ENCODE measurements at regions not wholly inside any gene's neighbourhood (a gene's known extent, or its start where the extent isn't known, plus 50 kb on each side); places are given as distances from the start of the nearest gene placed in this dataset.
"Not testable (repeated sequence)": the region's sequence is repeated elsewhere in the genome, so short reads cannot be mapped to it uniquely, and the experiment has no call there.

DNA sequence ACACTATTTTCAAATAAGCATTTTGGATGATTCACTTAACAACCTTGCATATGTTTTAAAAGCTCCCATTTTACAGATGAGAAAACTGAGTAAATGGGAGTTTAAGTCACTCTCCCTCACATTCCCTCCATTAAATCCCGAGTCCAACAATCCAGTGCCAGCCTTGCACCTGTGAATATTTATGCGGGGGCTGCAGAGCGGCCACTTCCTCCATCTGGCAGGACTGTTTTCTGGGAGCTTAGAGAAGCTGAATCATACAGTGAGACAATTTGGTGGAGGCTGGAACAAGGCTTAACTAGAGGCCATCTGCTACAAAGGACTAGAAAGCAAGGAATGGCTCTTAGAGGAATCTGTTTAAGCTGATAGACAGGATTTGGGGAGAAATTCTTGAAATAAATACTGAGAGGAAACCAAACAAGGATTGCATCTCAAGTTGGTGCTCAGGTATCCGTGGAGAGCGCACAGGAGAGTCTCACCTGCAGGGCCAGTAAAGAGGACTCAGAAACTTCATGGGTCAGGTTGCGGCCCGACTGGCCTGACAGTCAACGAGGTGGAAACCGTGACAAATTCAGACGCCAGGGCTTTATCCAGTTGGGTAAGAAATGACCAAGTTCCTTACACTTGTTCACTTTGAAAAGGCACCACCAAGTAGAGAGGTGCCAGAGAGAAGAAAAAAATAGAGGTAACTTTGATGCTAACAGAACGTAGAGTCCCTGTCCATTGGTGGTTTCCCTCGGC is 478.5 kb downstream of the QKI start:
- DNase-seq (ENCODE audit: low read depth in 2 of 2): no peak

DNA sequence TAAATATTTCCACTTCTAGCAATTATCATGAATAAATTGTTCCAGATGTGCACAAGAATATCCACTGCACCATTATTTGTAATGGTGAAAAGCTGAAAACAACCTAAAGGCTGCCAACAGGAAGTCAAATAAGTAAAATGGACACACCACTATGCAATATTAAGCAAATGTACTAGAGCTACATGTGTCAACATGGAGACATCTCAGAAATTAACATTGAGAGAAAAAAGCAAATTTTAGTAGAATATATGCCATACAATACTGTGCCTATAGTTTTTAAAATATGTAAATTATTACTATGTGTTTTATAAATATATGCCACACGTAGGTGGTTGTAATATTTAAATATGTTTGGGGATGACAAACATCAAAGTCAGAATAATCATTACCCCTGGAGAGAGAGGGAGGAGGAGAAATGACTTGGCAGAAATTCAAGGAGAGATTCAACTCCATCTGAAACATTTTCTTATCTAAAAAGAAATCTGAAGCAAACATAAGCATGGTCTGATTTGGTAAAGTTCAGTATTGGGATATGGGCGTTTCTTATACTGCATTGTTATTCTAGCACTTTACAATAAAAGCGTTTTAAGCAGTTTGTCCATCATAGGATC is 475.5 kb downstream of the QKI start:
- DNase-seq (ENCODE audit: low read depth in 2 of 2): no peak

GRCh38 chr6:163888030-163888819 is 473.7 kb downstream of the QKI start:
- no peak for DNase-seq (ENCODE audit: low read depth in 2 of 2)

DNA sequence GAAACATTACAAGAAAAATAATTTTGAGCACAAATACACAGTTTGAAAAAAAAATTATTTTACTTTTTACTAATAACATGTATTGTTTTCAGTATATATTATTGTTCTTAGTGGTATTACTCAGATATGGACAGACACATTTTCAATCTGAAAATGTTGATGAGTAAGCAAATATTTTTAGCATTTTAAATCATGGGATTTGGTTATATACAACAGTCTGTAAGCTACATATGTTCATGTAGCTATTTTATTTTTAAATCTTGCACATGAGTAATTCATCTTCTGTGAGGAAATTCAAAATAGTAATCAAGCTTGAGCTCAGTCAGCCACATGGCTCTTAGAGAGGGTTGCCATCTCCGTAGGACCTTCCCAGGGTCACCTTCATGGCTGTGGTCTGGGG is 471.9 kb downstream of the QKI start:
- DNase-seq (ENCODE audit: low read depth in 2 of 2): no peak

- DNase-seq (ENCODE audit: low read depth in 2 of 2): no peak
Observed at GRCh38 chr6:163883984-163884383, 469.5 kb downstream of the QKI start.

DNA sequence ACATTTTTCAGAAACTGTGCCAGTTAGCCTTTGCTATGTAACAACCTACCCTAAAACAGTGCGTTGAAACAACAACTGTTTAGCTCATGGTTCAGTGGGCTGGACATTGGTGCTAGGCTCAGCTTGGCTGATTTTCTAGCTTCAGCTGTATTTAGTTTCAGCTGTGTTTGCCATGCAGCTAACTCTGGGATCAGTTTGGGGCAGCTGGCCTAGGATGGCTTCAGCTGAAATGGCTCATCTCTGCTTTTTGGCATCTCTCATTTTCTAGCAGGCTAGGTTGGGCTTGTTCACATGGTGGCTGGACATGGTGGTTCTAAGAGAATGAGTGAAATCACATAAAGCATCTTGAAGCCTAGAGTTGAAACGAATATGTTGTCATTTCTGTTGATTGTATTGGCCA is 464.2 kb downstream of the QKI start:
- no peak for DNase-seq (ENCODE audit: low read depth in 2 of 2)

GRCh38 chr6:163877877-163878639 is 463.5 kb downstream of the QKI start:
- DNase-seq (ENCODE audit: low read depth in 2 of 2): no peak

GRCh38 chr6:163876391-163876790 is 461.9 kb downstream of the QKI start:
- DNase-seq (ENCODE audit: low read depth in 2 of 2): no peak

DNA sequence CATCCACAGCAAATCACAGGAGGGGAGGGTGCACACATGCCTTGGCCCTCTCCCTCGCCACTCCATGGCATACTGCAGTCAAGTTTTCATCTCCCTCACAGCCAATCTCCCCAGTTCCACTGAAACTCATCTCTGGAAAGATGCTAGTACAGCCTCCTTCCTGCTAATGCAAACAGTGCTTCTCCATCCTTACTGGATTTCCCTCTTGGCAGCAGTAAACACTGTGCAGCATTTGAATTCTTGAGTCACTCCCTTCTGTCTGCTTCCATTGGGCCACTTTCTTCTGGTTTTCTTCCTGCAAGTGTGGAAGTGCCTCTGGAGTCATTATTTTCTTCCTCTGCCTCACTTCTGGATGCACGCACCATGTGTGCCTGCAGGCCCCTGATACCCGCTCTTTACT is 460.3 kb downstream of the QKI start:
- no peak for DNase-seq (ENCODE audit: low read depth in 2 of 2)

GRCh38 chr6:163872335-163872734 is 457.8 kb downstream of the QKI start:
- DNase-seq (ENCODE audit: low read depth in 2 of 2): no peak

DNA sequence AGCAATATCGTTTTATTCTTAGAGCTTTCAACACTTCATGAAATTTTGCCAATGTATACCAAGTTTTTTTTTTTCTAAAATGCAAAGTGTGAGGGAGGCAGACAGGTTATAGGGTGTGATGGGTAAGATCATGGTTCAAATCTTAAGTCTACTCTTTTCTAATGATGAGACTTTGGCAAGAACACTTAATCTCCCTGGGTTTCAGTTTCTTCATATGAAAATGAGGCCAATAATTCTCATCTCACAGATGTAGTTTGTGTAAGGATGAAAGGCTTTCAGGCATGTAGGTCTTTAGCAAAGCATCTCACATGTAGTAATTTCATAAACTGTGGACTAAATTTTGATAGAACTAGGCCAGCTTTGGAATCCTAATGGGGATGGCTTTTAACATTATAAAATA is 457.1 kb downstream of the QKI start:
- no peak for DNase-seq (ENCODE audit: low read depth in 2 of 2)

GRCh38 chr6:163867518-163868292 is 453.2 kb downstream of the QKI start:
- DNase-seq (ENCODE audit: low read depth in 2 of 2): no peak

GRCh38 chr6:163866192-163866591 is 451.7 kb downstream of the QKI start:
- DNase-seq (ENCODE audit: low read depth in 2 of 2): no peak

GRCh38 chr6:163863565-163863964 is 449.0 kb downstream of the QKI start:
- DNase-seq (ENCODE audit: low read depth in 2 of 2): no peak

GRCh38 chr6:163862701-163863100 is 448.2 kb downstream of the QKI start:
- DNase-seq (ENCODE audit: low read depth in 2 of 2): no peak

- no peak for DNase-seq (ENCODE audit: low read depth in 2 of 2)
Observed at GRCh38 chr6:163861627-163862026, 447.1 kb downstream of the QKI start.

DNA sequence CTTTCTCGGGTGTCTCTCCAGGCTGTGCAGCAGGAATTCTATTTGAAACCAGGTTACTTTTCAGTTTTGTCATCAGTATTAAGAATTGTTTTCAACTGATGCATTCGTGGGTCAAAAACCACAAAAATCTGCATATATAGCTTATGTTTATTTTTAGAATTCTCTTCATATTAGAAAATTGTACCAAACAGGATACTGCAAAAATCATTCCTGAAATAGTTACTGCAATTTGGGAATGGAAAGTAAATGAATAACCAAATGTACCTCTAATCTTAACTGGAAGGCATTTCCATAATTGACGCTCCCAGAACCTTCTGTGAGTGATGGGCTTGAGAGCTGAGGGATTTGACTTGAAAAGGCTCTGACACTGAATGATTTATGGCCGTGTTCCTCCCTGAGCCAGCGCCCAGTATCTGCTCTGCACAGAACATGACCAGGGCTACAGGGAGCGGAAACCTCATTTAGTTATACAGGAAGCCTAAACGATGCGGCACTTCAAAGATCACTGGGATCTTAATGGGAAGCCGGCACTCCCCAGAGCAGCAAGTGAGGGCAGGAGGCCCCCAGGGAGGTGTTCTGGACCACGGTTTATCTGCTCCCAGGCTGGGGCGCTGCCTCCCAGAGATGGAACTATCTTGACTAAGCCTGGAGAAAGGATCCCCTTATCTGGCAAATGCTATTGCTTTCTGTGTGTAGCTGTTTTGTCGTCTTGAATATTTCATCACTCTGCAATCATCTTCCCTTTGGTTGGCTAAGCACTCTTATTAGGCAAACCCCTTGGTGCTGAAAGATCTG is 446.0 kb downstream of the QKI start:
- peak in 1 of 2 donors; percentile 8 for DNase-seq (ENCODE audit: low read depth in 2 of 2)

DNA sequence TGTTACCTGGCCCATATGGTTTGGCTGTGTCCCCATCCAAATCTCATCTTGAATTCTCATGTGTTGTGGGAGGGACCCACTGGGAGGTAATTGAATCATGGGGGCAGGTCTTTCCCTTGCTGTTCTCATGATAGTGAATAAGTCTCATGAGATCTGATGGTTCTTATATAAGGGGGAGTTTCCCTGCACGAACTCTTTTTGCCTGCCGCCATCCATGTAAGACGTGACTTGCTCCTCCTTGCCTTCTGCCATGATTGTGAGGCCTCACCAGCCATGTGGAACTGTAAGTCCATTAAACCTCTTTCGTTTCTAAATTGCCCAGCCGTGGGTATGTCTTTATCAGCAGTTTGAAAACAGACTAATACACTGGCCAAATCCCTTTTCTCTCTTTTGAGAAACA is 444.4 kb downstream of the QKI start:
- not testable (repeated sequence) for DNase-seq (ENCODE audit: low read depth in 2 of 2)

- no peak for DNase-seq (ENCODE audit: low read depth in 2 of 2)
Observed at GRCh38 chr6:163857421-163857820, 442.9 kb downstream of the QKI start.

- DNase-seq (ENCODE audit: low read depth in 2 of 2): no peak
Observed at GRCh38 chr6:163850874-163851273, 436.4 kb downstream of the QKI start.
